HL-60 (cell line): ENCODE measurements at regions not wholly inside any gene's neighbourhood (a gene's known extent, or its start where the extent isn't known, plus 50 kb on each side); places are given as distances from the start of the nearest gene placed in this dataset.

ENCODE experiments used
- DNase-seq, 2 experiments: peaks; one replicate each; pipeline ENCODE4 v3.0.0-alpha.2; 2010 to 2020; ENCODE audit warnings: low read depth in 1 of 2, low spot score in 1 of 2
- H3K27ac ChIP-seq: fragments of 250-450 bp; sonication (Bioruptor Pico); replicated peaks from 2 replicates; pipeline ENCODE4 v1.5.1; 2020; ENCODE audit warnings: mild to moderate bottlenecking, moderate library complexity
- H3K27me3 ChIP-seq: fragments of 250-450 bp; sonication (Bioruptor Pico); 2 replicates; pipeline ENCODE4 v1.5.1; 2021; ENCODE audit warnings: mild to moderate bottlenecking, moderate library complexity; ENCODE audit not compliant: insufficient read depth, poor library complexity, severe bottlenecking
- H3K4me3 ChIP-seq: replicated peaks from 2 replicates; pipeline ENCODE4 v1.5.1; 2011; ENCODE audit warnings: mild to moderate bottlenecking, control low read depth, low read length; ENCODE audit not compliant: insufficient read depth
- GABPA ChIP-seq: IDR thresholded peaks from 2 replicates; pipeline ENCODE4 v1.6.1; 2012; ENCODE audit warnings: low read depth
- POLR2AphosphoS5 ChIP-seq: IDR thresholded peaks from 2 replicates; pipeline ENCODE4 v1.6.1; 2012; ENCODE audit warnings: low read depth
- REST ChIP-seq: IDR thresholded peaks from 2 replicates; pipeline ENCODE4 v1.6.1; 2012; ENCODE audit warnings: low read depth; ENCODE audit not compliant: insufficient replicate concordance
- SPI1 ChIP-seq: IDR thresholded peaks from 2 replicates; pipeline ENCODE4 v1.6.1; 2012; ENCODE audit warnings: low read depth, mild to moderate bottlenecking, borderline replicate concordance
- TF ChIP-seq, protein P1 (sequence below): IDR thresholded peaks from one replicate; pipeline ENCODE4 v1.5.1; 2011; ENCODE audit warnings: low read length, control low read depth, inconsistent platforms; ENCODE audit not compliant: insufficient read depth

DNA sequence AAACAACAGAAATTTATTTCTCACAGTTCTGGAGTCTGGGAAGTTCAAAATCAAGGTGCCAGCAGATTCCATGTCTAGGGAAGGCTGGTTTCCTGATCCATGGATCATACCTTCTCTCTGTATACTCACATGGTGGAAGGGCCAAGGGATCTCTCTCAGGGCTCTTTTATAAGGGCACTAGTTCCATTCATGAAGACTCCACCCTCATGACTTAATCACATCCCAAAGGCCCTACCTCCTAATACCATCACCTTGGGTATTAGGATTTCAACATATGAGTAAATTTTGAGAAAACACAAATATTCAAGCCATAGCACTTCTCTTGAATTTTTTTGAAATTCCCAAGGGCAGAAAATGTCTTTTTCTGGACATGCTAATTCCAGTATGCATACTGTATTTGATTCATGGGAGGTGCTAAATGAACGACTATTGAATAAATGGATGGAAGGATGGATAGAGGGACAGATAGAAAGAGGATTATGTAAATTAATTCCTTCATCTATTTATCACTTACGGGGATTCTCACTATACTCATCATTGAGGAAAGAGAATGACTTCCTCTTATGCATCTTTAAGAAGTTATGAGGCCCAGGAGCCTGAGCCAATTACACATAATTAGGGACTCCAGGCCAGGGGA is 182.8 kb downstream of the NRIP1 start:
- TF ChIP-seq SPI1 (no peak), GABPA (no peak), REST (no peak), POLR2AphosphoS5 (no peak)
- TF ChIP-seq, protein P1, sequence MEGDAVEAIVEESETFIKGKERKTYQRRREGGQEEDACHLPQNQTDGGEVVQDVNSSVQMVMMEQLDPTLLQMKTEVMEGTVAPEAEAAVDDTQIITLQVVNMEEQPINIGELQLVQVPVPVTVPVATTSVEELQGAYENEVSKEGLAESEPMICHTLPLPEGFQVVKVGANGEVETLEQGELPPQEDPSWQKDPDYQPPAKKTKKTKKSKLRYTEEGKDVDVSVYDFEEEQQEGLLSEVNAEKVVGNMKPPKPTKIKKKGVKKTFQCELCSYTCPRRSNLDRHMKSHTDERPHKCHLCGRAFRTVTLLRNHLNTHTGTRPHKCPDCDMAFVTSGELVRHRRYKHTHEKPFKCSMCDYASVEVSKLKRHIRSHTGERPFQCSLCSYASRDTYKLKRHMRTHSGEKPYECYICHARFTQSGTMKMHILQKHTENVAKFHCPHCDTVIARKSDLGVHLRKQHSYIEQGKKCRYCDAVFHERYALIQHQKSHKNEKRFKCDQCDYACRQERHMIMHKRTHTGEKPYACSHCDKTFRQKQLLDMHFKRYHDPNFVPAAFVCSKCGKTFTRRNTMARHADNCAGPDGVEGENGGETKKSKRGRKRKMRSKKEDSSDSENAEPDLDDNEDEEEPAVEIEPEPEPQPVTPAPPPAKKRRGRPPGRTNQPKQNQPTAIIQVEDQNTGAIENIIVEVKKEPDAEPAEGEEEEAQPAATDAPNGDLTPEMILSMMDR: no peak
- no peak overlapping the region for H3K4me3 ChIP-seq
- DNase-seq: no peak
- no peaks in the 10 kb centered on the region for H3K27me3 ChIP-seq
- no peak overlapping the region for H3K27ac ChIP-seq

DNA sequence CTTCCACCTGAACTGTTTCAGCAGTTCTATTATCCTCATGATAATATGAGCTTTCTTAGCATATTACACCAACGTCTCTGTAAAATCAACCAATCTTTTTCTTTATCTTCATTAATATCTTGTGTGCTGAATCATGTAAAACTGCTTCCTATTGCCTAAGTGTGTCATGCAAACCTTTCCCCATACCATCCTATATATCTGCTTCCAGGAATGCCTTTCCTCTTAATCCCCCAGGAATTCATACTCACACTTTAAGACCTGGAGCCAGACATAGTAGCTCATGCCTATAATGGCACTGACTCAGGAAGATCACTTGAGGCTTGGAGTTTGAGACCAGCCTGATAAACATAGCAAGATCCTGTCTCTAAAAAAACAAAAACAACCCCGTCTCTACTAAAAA is 183.9 kb downstream of the NRIP1 start:
- DNase-seq: no peak
- Histone ChIP-seq H3K27me3 (no peaks in the 10 kb centered on the region), H3K4me3 (no peak overlapping the region), H3K27ac (no peak overlapping the region)
- TF ChIP-seq, protein P1: no peak
- no peak for TF ChIP-seq POLR2AphosphoS5
- TF ChIP-seq REST: no peak
- TF ChIP-seq SPI1: no peak
- TF ChIP-seq GABPA: no peak

DNA sequence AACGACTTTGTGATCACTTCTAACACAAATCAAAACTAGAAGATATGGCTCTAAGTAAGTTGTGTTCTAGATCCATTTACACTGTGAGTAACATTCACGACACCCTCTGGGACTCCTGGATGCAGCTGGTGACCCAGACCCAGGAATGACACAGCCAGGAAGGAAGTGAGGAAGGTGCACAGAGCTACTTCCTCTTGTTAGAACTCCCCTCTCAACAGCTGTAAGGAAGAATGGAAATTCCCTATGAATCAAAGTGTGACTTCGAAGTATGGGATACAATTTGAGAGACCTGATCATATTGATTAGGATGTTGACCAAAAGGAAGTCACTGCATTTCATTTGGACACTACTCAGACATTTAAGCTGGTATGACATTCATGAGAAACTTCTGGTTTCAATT is 185.3 kb downstream of the NRIP1 start:
- DNase-seq: no peak
- TF ChIP-seq REST (no peak), POLR2AphosphoS5 (no peak), GABPA (no peak), SPI1 (no peak)
- TF ChIP-seq, protein P1: no peak
- Histone ChIP-seq H3K27ac (no peak overlapping the region), H3K27me3 (no peaks in the 10 kb centered on the region), H3K4me3 (no peak overlapping the region)
